Activated naive CD4-positive, alpha-beta T cell treated with anti-CD3 and anti-CD28 coated beads, Interleukin-2, amount 10 ng/mL, durations not matched to agents 7 days and 5 days (primary cell): ENCODE measurements at regions not wholly inside any gene's neighbourhood (a gene's known extent, or its start where the extent isn't known, plus 50 kb on each side); places are given as distances from the start of the nearest gene placed in this dataset.
A peak's percentile ranks its signal among the peaks of the same experiment; 100 is the strongest.

Experiments used
- CTCF ChIA-PET: fragments of 350-600 bp; sonication (Branson Sonifier 250); formaldehyde crosslinking; loops from one replicate; lab custom pipeline; 2021; ENCODE audit warnings: antibody characterized with exemption; lab: Charles Lee
- DNase-seq: peaks from one replicate; pipeline ENCODE4 v3.0.0-alpha.2; 2020
- H3K27ac Mint-ChIP-seq: one replicate; pipeline ENCODE4 v1.8.0; 2021; ENCODE audit warnings: mild to moderate bottlenecking, moderate library complexity, mixed read lengths
- H3K27me3 Mint-ChIP-seq: one replicate; pipeline ENCODE4 v1.8.0; 2021; ENCODE audit warnings: mild to moderate bottlenecking, mixed read lengths
- H3K36me3 Mint-ChIP-seq: one replicate; pipeline ENCODE4 v1.8.0; 2021; ENCODE audit warnings: mixed read lengths
- H3K4me1 Mint-ChIP-seq: one replicate; pipeline ENCODE4 v1.8.0; 2021; ENCODE audit warnings: mixed read lengths
- H3K4me3 Mint-ChIP-seq: one replicate; pipeline ENCODE4 v1.8.0; 2021; ENCODE audit warnings: mild to moderate bottlenecking, moderate library complexity, mixed read lengths
- H3K9me3 Mint-ChIP-seq: one replicate; pipeline ENCODE4 v1.8.0; 2021; ENCODE audit warnings: mixed read lengths

- H3K9me3 Mint-ChIP-seq = no peaks in the 10 kb centered on the region
- peaks cover 10% of the 10 kb centered on the region for H3K27me3 Mint-ChIP-seq
- H3K4me3 Mint-ChIP-seq = no peak overlapping the region
- no peaks in the 10 kb centered on the region for H3K36me3 Mint-ChIP-seq
- no peaks in the 10 kb centered on the region for H3K4me1 Mint-ChIP-seq
- CTCF ChIA-PET = interaction anchor here (1.2 to 7.5 kb wide), 3 partner anchors 78 to 364 kb away, joined by 5 to 127 read pairs (median 88); partner anchors contain the start of gene ANGEL1
- DNase-seq = no peak
- H3K27ac Mint-ChIP-seq = no peak overlapping the region
Measured at GRCh38 chr14:76706811-76707210, 54.5 kb upstream of the VASH1 start.

GRCh38 chr14:76708028-76708427 lies 53.2 kb upstream of the VASH1 start:
- H3K27ac Mint-ChIP-seq = no peak overlapping the region
- CTCF ChIA-PET = interaction anchor here (1.1 to 7.5 kb wide), 3 partner anchors 77 to 363 kb away, joined by 3 to 127 read pairs (median 88); partner anchors contain the start of gene ANGEL1
- peaks cover 10% of the 10 kb centered on the region for H3K27me3 Mint-ChIP-seq
- H3K36me3 Mint-ChIP-seq = no peaks in the 10 kb centered on the region
- H3K4me3 Mint-ChIP-seq = no peak overlapping the region
- H3K4me1 Mint-ChIP-seq = no peaks in the 10 kb centered on the region
- no peaks in the 10 kb centered on the region for H3K9me3 Mint-ChIP-seq
- DNase-seq = no peak

GRCh38 chr14:76708771-76709170 lies 52.5 kb upstream of the VASH1 start:
- no peaks in the 10 kb centered on the region for H3K4me1 Mint-ChIP-seq
- no peaks in the 10 kb centered on the region for H3K36me3 Mint-ChIP-seq
- H3K27me3 Mint-ChIP-seq = peaks cover 15% of the 10 kb centered on the region
- H3K4me3 Mint-ChIP-seq = no peak overlapping the region
- no peaks in the 10 kb centered on the region for H3K9me3 Mint-ChIP-seq
- CTCF ChIA-PET = interaction anchor here (1.1 to 7.5 kb wide), 4 partner anchors 11 to 362 kb away, joined by 3 to 127 read pairs (median 55); partner anchors contain the start of gene ANGEL1
- DNase-seq = no peak
- no peak overlapping the region for H3K27ac Mint-ChIP-seq

- H3K36me3 Mint-ChIP-seq = no peaks in the 10 kb centered on the region
- no peaks in the 10 kb centered on the region for H3K9me3 Mint-ChIP-seq
- DNase-seq = peak; percentile 44
- H3K4me3 Mint-ChIP-seq = no peak overlapping the region
- CTCF ChIA-PET = interaction anchor here (0.9 to 7.5 kb wide), 32 partner anchors 9 to 436 kb away, joined by 3 to 127 read pairs (median 4); partner anchors contain the start of gene ANGEL1
- peak overlapping the region; percentile 58 for H3K27ac Mint-ChIP-seq
- no peaks in the 10 kb centered on the region for H3K4me1 Mint-ChIP-seq
- H3K27me3 Mint-ChIP-seq = peaks cover 14% of the 10 kb centered on the region
Measured at GRCh38 chr14:76710056-76711010, 50.9 kb upstream of the VASH1 start.
